H1 (cell line): ENCODE measurements at regions not wholly inside any gene's neighbourhood (a gene's known extent, or its start where the extent isn't known, plus 50 kb on each side); places are given as distances from the start of the nearest gene placed in this dataset.

ENCODE experiments used
- CTCF ChIA-PET: fragments of 300-600 bp; sonication (Branson Sonifier 250); formaldehyde crosslinking; loops from one replicate; lab custom pipeline; 2021; ENCODE audit not compliant: partially characterized antibody; lab: Charles Lee
- POLR2A ChIA-PET: fragments of 300-600 bp; sonication (Branson Sonifier 250); formaldehyde crosslinking; loops from one replicate; lab custom pipeline; 2021; ENCODE audit warnings: inconsistent platforms; ENCODE audit not compliant: partially characterized antibody; lab: Charles Lee
- DNase-seq, 2 experiments: peaks; one replicate each; pipeline versions ENCODE4 v3.0.0 to v3.0.0-alpha.2; 2010 to 2022; ENCODE audit warnings: low spot score in 2 of 2, low read depth in 1 of 2, mixed read lengths in 1 of 2
- FAIRE-seq: peaks from 2 replicates; lab custom pipeline; 2011; peaks lifted over from hg19 to GRCh38; lab: Jason Lieb, UNC
- H2AFZ ChIP-seq: 2 replicates; pipeline ENCODE4 v1.8.1; 2012; ENCODE audit warnings: low read length, inconsistent platforms
- H2AK5ac ChIP-seq: 2 replicates; pipeline ENCODE4 v1.6.1; 2013; ENCODE audit warnings: low read depth, low read length
- H2BK120ac ChIP-seq: replicated peaks from 2 replicates; pipeline ENCODE3; 2013; ENCODE audit warnings: low read depth, low read length, inconsistent platforms
- H2BK12ac ChIP-seq: 2 replicates; pipeline ENCODE4 v1.6.1; 2013; ENCODE audit warnings: low read depth, low read length
- H2BK15ac ChIP-seq: 2 replicates; pipeline ENCODE4 v1.6.1; 2013; ENCODE audit warnings: low read length
- H2BK20ac ChIP-seq: 2 replicates; pipeline ENCODE4 v1.6.1; 2013; ENCODE audit warnings: low read length
- H2BK5ac ChIP-seq: 2 replicates; pipeline ENCODE4 v1.6.1; 2013; ENCODE audit warnings: low read depth, low read length
- H3K14ac ChIP-seq: 2 replicates; pipeline ENCODE4 v1.6.1; 2013; ENCODE audit warnings: inconsistent platforms; ENCODE audit not compliant: insufficient read length
- H3K18ac ChIP-seq: 2 replicates; pipeline ENCODE4 v1.6.1; 2013; ENCODE audit warnings: low read length; ENCODE audit errors: extremely low read depth
- H3K23ac ChIP-seq: 2 replicates; pipeline ENCODE4 v1.6.1; 2013; ENCODE audit warnings: inconsistent platforms; ENCODE audit not compliant: insufficient read length
- H3K23me2 ChIP-seq: 2 replicates; pipeline ENCODE4 v1.6.1; 2013; ENCODE audit warnings: low read depth, low read length
- H3K27ac ChIP-seq: 2 replicates; pipeline ENCODE4 v1.6.1; 2011; ENCODE audit warnings: low read depth, low read length, inconsistent platforms
- H3K27me3 ChIP-seq, 4 experiments: replicated peaks in 1 of 4; 1 replicate in 1 of 4; 2 replicates in 3 of 4; pipeline versions ENCODE4 v1.6.1 to v1.8.1; 2011 to 2013; ENCODE audit warnings: low read length in 3 of 4, mild to moderate bottlenecking in 3 of 4, inconsistent platforms in 2 of 4, mixed read lengths in 2 of 4, moderate library complexity in 1 of 4; ENCODE audit not compliant: control insufficient read depth in 3 of 4, insufficient read depth in 3 of 4; ENCODE audit errors: extremely low read depth in 1 of 4
- H3K36me3 ChIP-seq, 4 experiments: 2 replicates each; pipeline versions ENCODE4 v1.6.1 to v1.8.1; 2011 to 2013; ENCODE audit warnings: mild to moderate bottlenecking in 4 of 4, low read length in 3 of 4, moderate library complexity in 2 of 4, control low read depth in 1 of 4, inconsistent platforms in 1 of 4; ENCODE audit not compliant: insufficient read depth in 4 of 4, control insufficient read depth in 2 of 4
- H3K4ac ChIP-seq: replicated peaks from 2 replicates; pipeline ENCODE3; 2013; ENCODE audit warnings: low read length, low read depth, mixed read lengths, inconsistent platforms; ENCODE audit not compliant: insufficient read length
- H3K4me1 ChIP-seq, 4 experiments: replicated peaks in 1 of 4; 1 replicate in 1 of 4; 2 replicates in 3 of 4; pipeline versions ENCODE4 v1.6.1 to v1.8.1; 2011 to 2013; ENCODE audit warnings: low read length in 3 of 4, inconsistent platforms in 2 of 4, mixed read lengths in 1 of 4; ENCODE audit not compliant: insufficient read depth in 4 of 4, control insufficient read depth in 3 of 4
- H3K4me2 ChIP-seq, 2 experiments: 2 replicates each; pipeline versions ENCODE4 v1.6.1 to v1.8.1; 2011 to 2013; ENCODE audit warnings: low read depth in 2 of 2, low read length in 2 of 2, control low read depth in 1 of 2, inconsistent platforms in 1 of 2, mild to moderate bottlenecking in 1 of 2; ENCODE audit not compliant: insufficient read depth in 1 of 2
- H3K4me3 ChIP-seq, 4 experiments: fragments of 200-600, 300-600 bp in 1 of 4; sonication (generic), shearing (Covaris generic), sonication (Bioruptor Twin) in 1 of 4; 2 replicates each; pipeline versions ENCODE4 v1.5.1 to v1.8.1; 2011 to 2016; ENCODE audit warnings: low read length in 4 of 4, low read depth in 3 of 4, control low read depth in 2 of 4, inconsistent platforms in 2 of 4, mild to moderate bottlenecking in 2 of 4, mixed read lengths in 1 of 4, moderate library complexity in 1 of 4; ENCODE audit not compliant: insufficient read depth in 2 of 4; ENCODE audit errors: extremely low read depth in 1 of 4
- H3K56ac ChIP-seq: replicated peaks from 2 replicates; pipeline ENCODE3; 2013; ENCODE audit warnings: low read depth, mild to moderate bottlenecking, mixed read lengths, low read length, inconsistent platforms; ENCODE audit not compliant: insufficient read length
- H3K79me1 ChIP-seq: 2 replicates; pipeline ENCODE4 v1.6.1; 2013; ENCODE audit warnings: low read depth, low read length, control low read depth
- H3K79me2 ChIP-seq, 2 experiments: 2 replicates each; pipeline versions ENCODE4 v1.6.1 to v1.8.1; 2012 to 2013; ENCODE audit warnings: low read length in 2 of 2, mild to moderate bottlenecking in 2 of 2, inconsistent platforms in 1 of 2; ENCODE audit not compliant: insufficient read depth in 2 of 2, control insufficient read depth in 1 of 2
- H3K9ac ChIP-seq, 4 experiments: replicated peaks in 1 of 4; 1 replicate in 1 of 4; 2 replicates in 3 of 4; pipeline versions ENCODE4 v1.6.1 to v1.8.1; 2011 to 2013; ENCODE audit warnings: low read depth in 3 of 4, low read length in 3 of 4, control low read depth in 2 of 4, mild to moderate bottlenecking in 2 of 4, moderate library complexity in 2 of 4, inconsistent platforms in 1 of 4; ENCODE audit errors: extremely low read depth in 1 of 4
- H3K9me3 ChIP-seq, 2 experiments: 2 replicates each; pipeline versions ENCODE4 v1.6.1 to v1.8.1; 2012 to 2013; ENCODE audit warnings: mild to moderate bottlenecking in 2 of 2, moderate library complexity in 2 of 2, control low read depth in 1 of 2, inconsistent platforms in 1 of 2, low read depth in 1 of 2, low read length in 1 of 2, mixed read lengths in 1 of 2; ENCODE audit not compliant: insufficient read depth in 2 of 2
- H4K20me1 ChIP-seq, 2 experiments: replicated peaks in 1 of 2; 2 replicates each; pipeline versions ENCODE3 to v1.8.1; 2011 to 2013; ENCODE audit warnings: inconsistent platforms in 2 of 2, low read length in 2 of 2, mild to moderate bottlenecking in 1 of 2; ENCODE audit not compliant: insufficient read depth in 2 of 2, control insufficient read depth in 1 of 2
- H4K5ac ChIP-seq: 2 replicates; pipeline ENCODE4 v1.6.1; 2013; ENCODE audit warnings: low read length, low read depth, mixed read lengths, inconsistent platforms; ENCODE audit not compliant: insufficient read length
- H4K8ac ChIP-seq: 2 replicates; pipeline ENCODE4 v1.8.0; 2013; ENCODE audit warnings: mild to moderate bottlenecking, moderate library complexity, low read length, inconsistent platforms; ENCODE audit not compliant: insufficient read depth; ENCODE audit errors: extremely low read depth
- H4K91ac ChIP-seq: replicated peaks from 2 replicates; pipeline ENCODE3; 2013; ENCODE audit warnings: low read length, mixed read lengths, inconsistent platforms; ENCODE audit not compliant: insufficient read length
- ASH2L ChIP-seq: fragments of 200-600, 300-600 bp; sonication (generic); IDR thresholded peaks from one replicate; pipeline ENCODE4 v1.7.1; 2017; ENCODE audit warnings: low read length
- CHD1 ChIP-seq: IDR thresholded peaks from 2 replicates; pipeline ENCODE4 v1.6.1; 2012; ENCODE audit warnings: low read depth, low read length, improper control_type of control experiment
- CTBP2 ChIP-seq: IDR thresholded peaks from 2 replicates; pipeline ENCODE4 v1.7.0; 2011; ENCODE audit warnings: borderline replicate concordance, mild to moderate bottlenecking, moderate library complexity, mixed read lengths, low read length; ENCODE audit not compliant: insufficient read depth, insufficient read length
- HDAC6 ChIP-seq: IDR thresholded peaks from one replicate; pipeline ENCODE4 v1.7.1; 2012; ENCODE audit warnings: low read depth, mild to moderate bottlenecking, inconsistent platforms, low read length, moderate library complexity
- SUZ12 ChIP-seq: fragments of 200-600 bp; sonication (generic); IDR thresholded peaks from 2 replicates; pipeline ENCODE4 v1.6.1; 2012; ENCODE audit warnings: mild to moderate bottlenecking, inconsistent platforms, low read length, moderate library complexity, mixed read lengths
- TAF7 ChIP-seq: optimal IDR thresholded peaks from 2 replicates; pipeline ENCODE3; 2011; ENCODE audit warnings: low read depth, mild to moderate bottlenecking, inconsistent platforms, low read length, moderate library complexity, borderline replicate concordance
- TEAD4 ChIP-seq: IDR thresholded peaks from 2 replicates; pipeline ENCODE4 v1.6.1; 2012; ENCODE audit warnings: low read depth, low read length, inconsistent platforms, mixed read lengths
- WGBS, 2 experiments: shearing (Covaris generic) in 1 of 2; methylation state at CpG; one replicate each; pipeline versions ENCODE4 v1.1.6 to v1.1.7; 2013 to 2015; ENCODE audit warnings: low lambda C conversion rate in 2 of 2, mixed read lengths in 2 of 2, inconsistent platforms in 1 of 2, low coverage in 1 of 2, missing lambda C conversion rate in 1 of 2; ENCODE audit not compliant: insufficient replicate concordance in 2 of 2, insufficient coverage in 1 of 2, insufficient read length in 1 of 2; ENCODE audit errors: extremely low coverage in 1 of 2, missing lambda C conversion rate in 1 of 2; 5-methylcytosine and 5-hydroxymethylcytosine counted together

DNA sequence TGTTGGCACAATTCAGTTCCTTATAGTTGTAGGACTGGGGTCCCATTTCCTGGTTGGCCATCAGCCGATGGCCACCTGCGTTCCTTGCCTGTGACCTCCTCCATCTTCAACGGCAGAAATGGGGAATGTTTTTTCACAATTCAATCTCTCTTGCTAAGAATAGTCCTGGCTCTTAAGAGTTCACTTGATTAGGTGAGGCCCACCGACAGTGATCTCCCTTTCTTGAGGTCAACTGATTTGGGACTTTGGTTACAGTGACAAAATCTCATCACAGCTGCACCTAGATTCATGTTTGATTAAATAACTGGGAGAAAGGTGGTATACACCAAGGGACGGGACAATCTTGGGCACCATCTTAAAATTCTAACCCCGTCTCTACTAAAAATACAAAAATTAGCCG is 139.1 kb upstream of the DTNBP1 start:
- Histone ChIP-seq H3K36me3 (peaks cover 0 to 6% (median 0%) of the 10 kb centered on the region in 4 experiments; a peak in 1 of 8 replicates), H3K9ac (no peak overlapping the region), H4K8ac (no peak overlapping the region), H3K14ac (no peak overlapping the region), H2BK20ac (no peak overlapping the region), H3K23me2 (no peaks in the 10 kb centered on the region), H2BK5ac (no peak overlapping the region), H3K4me2 (no peak overlapping the region), H2BK15ac (no peak overlapping the region), H3K79me2 (no peaks in the 10 kb centered on the region), H3K23ac (no peak overlapping the region), H2BK120ac (no peak overlapping the region), H4K91ac (no peak overlapping the region), H3K9me3 (peaks cover 3 to 15% of the 10 kb centered on the region in 2 experiments), H4K5ac (no peak overlapping the region), H3K27ac (no peak overlapping the region), H3K4me1 (0 out of 7 replicates have a peak, but pooled peaks cover 0 to 2% (median 0%) of the 10 kb centered on the region in 4 experiments), H2BK12ac (no peak overlapping the region), H3K79me1 (no peaks in the 10 kb centered on the region), H3K56ac (no peak overlapping the region), H2AK5ac (no peak overlapping the region), H3K27me3 (no peaks in the 10 kb centered on the region), H3K18ac (no peak overlapping the region), H3K4ac (no peak overlapping the region), H2AFZ (no peak overlapping the region), H4K20me1 (no peaks in the 10 kb centered on the region), H3K4me3 (no peak overlapping the region)
- FAIRE-seq: no peak
- TF ChIP-seq CHD1 (no peak), TAF7 (no peak), TEAD4 (no peak), HDAC6 (no peak), CTBP2 (no peak), SUZ12 (no peak), ASH2L (no peak)
- DNase-seq: no peak
- ChIA-PET POLR2A (interaction anchor here (0.8 kb wide), 1 partner anchor 93 kb away, joined by 3 read pairs; no protein-coding TSS in a partner anchor), CTCF (no interaction called here)
- WGBS, 2 experiments: 88% methylated on average over 7 of the region's 7 CpGs; no CpG with 5 or more reads in 1 of the 2 experiments
